GM12872 (cell line): ENCODE measurements at regions not wholly inside any gene's neighbourhood (a gene's known extent, or its start where the extent isn't known, plus 50 kb on each side); places are given as distances from the start of the nearest gene placed in this dataset.

Experiments used
- CTCF ChIP-seq: IDR thresholded peaks from 3 replicates; pipeline ENCODE4 v1.5.1; 2011; ENCODE audit warnings: low read depth, mild to moderate bottlenecking, low read length, moderate library complexity; ENCODE audit not compliant: insufficient read depth

GRCh38 chr4:163939597-163939996, 445.1 kb downstream of the TMA16 start:
- TF ChIP-seq CTCF, result no peak

- TF ChIP-seq CTCF, result no peak
Measured at GRCh38 chr4:163941221-163941905, 446.9 kb downstream of the TMA16 start.

GRCh38 chr4:163948920-163949455, 454.5 kb downstream of the TMA16 start:
- TF ChIP-seq CTCF, result no peak

- no peak for TF ChIP-seq CTCF
Measured at GRCh38 chr4:163949976-163950601, 455.6 kb downstream of the TMA16 start.

- no peak for TF ChIP-seq CTCF
Measured at GRCh38 chr4:163955288-163955687, 460.8 kb downstream of the TMA16 start.

- no peak for TF ChIP-seq CTCF
Measured at GRCh38 chr4:163958751-163959150, 464.3 kb downstream of the TMA16 start.

GRCh38 chr4:163959932-163960331, 465.4 kb downstream of the TMA16 start:
- TF ChIP-seq CTCF, result no peak
